Tibial nerve (tissue), 4 donors: ENCODE measurements at regions not wholly inside any gene's neighbourhood (a gene's known extent, or its start where the extent isn't known, plus 50 kb on each side); places are given as distances from the start of the nearest gene placed in this dataset.

Source experiments
- DNase-seq, 2 donors: peaks; one replicate each; pipeline ENCODE4 v3.0.0-alpha.2; 2019; ENCODE audit warnings: low spot score in 2 of 2
- H3K27ac ChIP-seq, 4 donors: fragments of 200-600 bp; sonication (generic) in 3 of 4; one replicate each; pipeline ENCODE4 v1.5.1; 2017 to 2019; ENCODE audit warnings: mild to moderate bottlenecking in 1 of 4
- H3K27me3 ChIP-seq, 2 donors: fragments of 200-600 bp; sonication (generic) in 1 of 2; one replicate each; pipeline versions ENCODE4 v1.5.1 to v1.6.0; 2017 to 2019
- H3K36me3 ChIP-seq, 3 donors: fragments of 200-600 bp; sonication (generic); one replicate each; pipeline ENCODE4 v1.5.1; 2018 to 2019
- H3K4me1 ChIP-seq, 4 donors: fragments of 200-600 bp; sonication (generic) in 3 of 4; one replicate each; pipeline ENCODE4 v1.5.1; 2017 to 2019
- H3K4me3 ChIP-seq, 4 donors: fragments of 200-600 bp; sonication (generic) in 3 of 4; one replicate each; pipeline ENCODE4 v1.5.1; 2017 to 2019; ENCODE audit warnings: mild to moderate bottlenecking in 1 of 4, moderate library complexity in 1 of 4
- H3K9me3 ChIP-seq, 4 donors: fragments of 200-600 bp; sonication (generic) in 3 of 4; one replicate each; pipeline ENCODE4 v1.5.1; 2017 to 2019
- EP300 ChIP-seq, 2 donors: sonication (generic); formaldehyde crosslinking; IDR thresholded peaks; one replicate each; pipeline ENCODE4 v1.6.1; 2017; ENCODE audit warnings: antibody characterized with exemption in 2 of 2, mild to moderate bottlenecking in 1 of 2
- POLR2A ChIP-seq, 2 donors: fragments of 450-650 bp; IDR thresholded peaks; one replicate each; pipeline ENCODE4 v1.6.1; 2017; ENCODE audit warnings: antibody characterized with exemption in 2 of 2, mild to moderate bottlenecking in 2 of 2, moderate library complexity in 2 of 2
- WGBS, 2 donors: methylation state at CpG; one replicate each; pipeline ENCODE4 v1.1.5; 2018; 5-methylcytosine and 5-hydroxymethylcytosine counted together
- TF ChIP-seq, protein P1 (sequence below), 5 experiments: fragments of 200-600 bp in 3 of 5; fragments of 450-650 bp in 2 of 5; sonication (generic) in 3 of 5; IDR thresholded peaks; one replicate each; pipeline ENCODE4 v1.5.1; 2016 to 2019; ENCODE audit warnings: antibody characterized with exemption in 5 of 5, mild to moderate bottlenecking in 3 of 5, moderate library complexity in 2 of 5

GRCh38 chr1:234985007-234985370 lies 143.6 kb downstream of the TOMM20 start:
- no peak for TF ChIP-seq POLR2A (IDR thresholded peaks at IDR 0.05)
- TF ChIP-seq EP300 (IDR thresholded peaks at IDR 0.05): no peak
- TF ChIP-seq, protein P1, sequence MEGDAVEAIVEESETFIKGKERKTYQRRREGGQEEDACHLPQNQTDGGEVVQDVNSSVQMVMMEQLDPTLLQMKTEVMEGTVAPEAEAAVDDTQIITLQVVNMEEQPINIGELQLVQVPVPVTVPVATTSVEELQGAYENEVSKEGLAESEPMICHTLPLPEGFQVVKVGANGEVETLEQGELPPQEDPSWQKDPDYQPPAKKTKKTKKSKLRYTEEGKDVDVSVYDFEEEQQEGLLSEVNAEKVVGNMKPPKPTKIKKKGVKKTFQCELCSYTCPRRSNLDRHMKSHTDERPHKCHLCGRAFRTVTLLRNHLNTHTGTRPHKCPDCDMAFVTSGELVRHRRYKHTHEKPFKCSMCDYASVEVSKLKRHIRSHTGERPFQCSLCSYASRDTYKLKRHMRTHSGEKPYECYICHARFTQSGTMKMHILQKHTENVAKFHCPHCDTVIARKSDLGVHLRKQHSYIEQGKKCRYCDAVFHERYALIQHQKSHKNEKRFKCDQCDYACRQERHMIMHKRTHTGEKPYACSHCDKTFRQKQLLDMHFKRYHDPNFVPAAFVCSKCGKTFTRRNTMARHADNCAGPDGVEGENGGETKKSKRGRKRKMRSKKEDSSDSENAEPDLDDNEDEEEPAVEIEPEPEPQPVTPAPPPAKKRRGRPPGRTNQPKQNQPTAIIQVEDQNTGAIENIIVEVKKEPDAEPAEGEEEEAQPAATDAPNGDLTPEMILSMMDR (IDR thresholded peaks at IDR 0.05): no peak
- WGBS, 2 donors: 93 to 99% methylated on average over 7 of the region's 7 CpGs
- DNase-seq: no peak
- no peaks in the 10 kb centered on the region for H3K9me3 ChIP-seq
- H3K4me3 ChIP-seq: no peak overlapping the region
- H3K27ac ChIP-seq: peak overlapping the region; percentile 59 to 93 (median 86)
- H3K36me3 ChIP-seq: no peaks in the 10 kb centered on the region
- H3K4me1 ChIP-seq: peaks cover 0 to 84% (median 69%) of the 10 kb centered on the region in 4 donors
- no peaks in the 10 kb centered on the region for H3K27me3 ChIP-seq

- Histone ChIP-seq H3K27me3 (no peaks in the 10 kb centered on the region), H3K27ac (peak overlapping the region in 3 of 4 donors; percentile 81 to 93 (median 92)), H3K4me1 (peaks cover 0 to 84% (median 76%) of the 10 kb centered on the region in 4 donors), H3K36me3 (no peaks in the 10 kb centered on the region), H3K4me3 (no peak overlapping the region), H3K9me3 (no peaks in the 10 kb centered on the region)
- no peak for DNase-seq
- WGBS, 2 donors: 58 to 61% methylated on average over 7 of the region's 7 CpGs
- TF ChIP-seq EP300 (IDR thresholded peaks at IDR 0.05) (no peak), POLR2A (IDR thresholded peaks at IDR 0.05) (no peak)
- TF ChIP-seq, protein P1 (IDR thresholded peaks at IDR 0.05): no peak
These were observed 144.9 kb downstream of the TOMM20 start for GRCh38 chr1:234983564-234984238.

- Histone ChIP-seq H3K9me3 (no peaks in the 10 kb centered on the region), H3K27me3 (no peaks in the 10 kb centered on the region), H3K36me3 (no peaks in the 10 kb centered on the region), H3K27ac (peak overlapping the region in 3 of 4 donors; percentile 89 to 96 (median 92)), H3K4me1 (peaks cover 0 to 80% (median 74%) of the 10 kb centered on the region in 4 donors), H3K4me3 (no peak overlapping the region)
- TF ChIP-seq, protein P1 (IDR thresholded peaks at IDR 0.05): no peak
- TF ChIP-seq POLR2A (IDR thresholded peaks at IDR 0.05): no peak
- TF ChIP-seq EP300 (IDR thresholded peaks at IDR 0.05): no peak
- DNase-seq: no peak
- 85 to 91% methylated on average over 2 of the region's 2 CpGs for WGBS, 2 donors
These were observed 146.9 kb downstream of the TOMM20 start for GRCh38 chr1:234981758-234982157.

- 24 to 40% methylated on average over 18 of the region's 18 CpGs for WGBS, 2 donors
- peak overlapping the region in 2 of 4 donors; percentile 16 to 35 for H3K4me3 ChIP-seq
These were observed 147.8 kb downstream of the TOMM20 start for GRCh38 chr1:234980645-234981396.

DNA sequence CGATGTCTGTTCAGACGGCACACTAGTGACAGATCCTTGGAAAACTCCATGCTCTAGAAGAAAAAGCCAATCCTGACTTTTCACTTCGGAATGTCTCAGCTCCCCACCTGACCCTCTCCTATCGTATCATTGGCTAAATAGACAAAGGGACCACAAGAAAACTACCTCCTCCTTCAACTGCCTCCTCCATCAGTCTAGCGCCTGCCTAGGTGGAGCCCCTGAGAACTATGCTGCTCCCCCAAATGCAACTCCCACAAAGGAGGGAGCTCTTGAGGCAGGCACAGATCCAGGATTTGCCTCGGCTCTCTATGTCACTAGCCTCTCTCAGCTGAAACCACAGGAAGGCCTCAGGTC lies 148.4 kb downstream of the TOMM20 start:
- TF ChIP-seq, protein P1 (IDR thresholded peaks at IDR 0.05): no peak
- no peak for TF ChIP-seq POLR2A (IDR thresholded peaks at IDR 0.05)
- WGBS, 2 donors: 71 to 73% methylated on average over 6 of the region's 6 CpGs
- H3K4me3 ChIP-seq: peak overlapping the region in 2 of 4 donors; percentile 16 to 35
- H3K27ac ChIP-seq: peak overlapping the region; percentile 73 to 96 (median 90)
- H3K36me3 ChIP-seq: no peaks in the 10 kb centered on the region
- peaks cover 0 to 77% (median 69%) of the 10 kb centered on the region in 4 donors for H3K4me1 ChIP-seq
- DNase-seq: no peak
- no peaks in the 10 kb centered on the region for H3K9me3 ChIP-seq
- H3K27me3 ChIP-seq: no peaks in the 10 kb centered on the region

More at GRCh38 chr1:234980645-234981396, 147.8 kb downstream of the TOMM20 start:
- Histone ChIP-seq H3K9me3 (no peaks in the 10 kb centered on the region), H3K36me3 (no peaks in the 10 kb centered on the region), H3K27ac (peak overlapping the region; percentile 73 to 96 (median 90)), H3K4me1 (peaks cover 0 to 78% (median 69%) of the 10 kb centered on the region in 4 donors), H3K27me3 (no peaks in the 10 kb centered on the region)
- TF ChIP-seq EP300 (IDR thresholded peaks at IDR 0.05) (peak; percentile 84 to 94), POLR2A (IDR thresholded peaks at IDR 0.05) (no peak)
- DNase-seq: peak; percentile 58 to 79
